Esophagus squamous epithelium (tissue), 4 donors: ENCODE measurements at regions not wholly inside any gene's neighbourhood (a gene's known extent, or its start where the extent isn't known, plus 50 kb on each side); places are given as distances from the start of the nearest gene placed in this dataset.

Source experiments
- POLR2A ChIP-seq, 4 donors: fragments of 450-650 bp; IDR thresholded peaks; one replicate each; pipeline ENCODE4 v1.6.1; 2017; ENCODE audit warnings: antibody characterized with exemption in 4 of 4, mild to moderate bottlenecking in 4 of 4, moderate library complexity in 3 of 4
- TF ChIP-seq, protein P1 (sequence below), 6 experiments: fragments of 450-650 bp in 4 of 6; fragments of 200-600 bp in 2 of 6; sonication (generic) in 2 of 6; IDR thresholded peaks; one replicate each; pipeline ENCODE4 v1.5.1; 2016 to 2019; ENCODE audit warnings: antibody characterized with exemption in 6 of 6, mild to moderate bottlenecking in 4 of 6, moderate library complexity in 4 of 6

GRCh38 chr22:27032091-27032761 lies 374.8 kb downstream of the MIAT start:
- TF ChIP-seq, protein P1, sequence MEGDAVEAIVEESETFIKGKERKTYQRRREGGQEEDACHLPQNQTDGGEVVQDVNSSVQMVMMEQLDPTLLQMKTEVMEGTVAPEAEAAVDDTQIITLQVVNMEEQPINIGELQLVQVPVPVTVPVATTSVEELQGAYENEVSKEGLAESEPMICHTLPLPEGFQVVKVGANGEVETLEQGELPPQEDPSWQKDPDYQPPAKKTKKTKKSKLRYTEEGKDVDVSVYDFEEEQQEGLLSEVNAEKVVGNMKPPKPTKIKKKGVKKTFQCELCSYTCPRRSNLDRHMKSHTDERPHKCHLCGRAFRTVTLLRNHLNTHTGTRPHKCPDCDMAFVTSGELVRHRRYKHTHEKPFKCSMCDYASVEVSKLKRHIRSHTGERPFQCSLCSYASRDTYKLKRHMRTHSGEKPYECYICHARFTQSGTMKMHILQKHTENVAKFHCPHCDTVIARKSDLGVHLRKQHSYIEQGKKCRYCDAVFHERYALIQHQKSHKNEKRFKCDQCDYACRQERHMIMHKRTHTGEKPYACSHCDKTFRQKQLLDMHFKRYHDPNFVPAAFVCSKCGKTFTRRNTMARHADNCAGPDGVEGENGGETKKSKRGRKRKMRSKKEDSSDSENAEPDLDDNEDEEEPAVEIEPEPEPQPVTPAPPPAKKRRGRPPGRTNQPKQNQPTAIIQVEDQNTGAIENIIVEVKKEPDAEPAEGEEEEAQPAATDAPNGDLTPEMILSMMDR (IDR thresholded peaks at IDR 0.05) = no peak
- no peak for TF ChIP-seq POLR2A (IDR thresholded peaks at IDR 0.05)
